HG02610 (cell line): ENCODE measurements at regions not wholly inside any gene's neighbourhood (a gene's known extent, or its start where the extent isn't known, plus 50 kb on each side); places are given as distances from the start of the nearest gene placed in this dataset.
"Not testable (repeated sequence)": the region's sequence is repeated elsewhere in the genome, so short reads cannot be mapped to it uniquely, and the experiment has no call there.

Source experiments
- ATAC-seq: cut with Tn5 transposase; IDR thresholded peaks from one replicate; pipeline ENCODE4 v1.9.1; 2021; ENCODE audit warnings: mild to moderate bottlenecking, moderate library complexity; ENCODE audit not compliant: unreplicated experiment

GRCh38 chr17:20935740-20936139 lies 107.1 kb downstream of the USP22 start:
- no peak for ATAC-seq

GRCh38 chr17:20938244-20938643 lies 104.6 kb downstream of the USP22 start:
- no peak for ATAC-seq

GRCh38 chr17:20938988-20939615 lies 103.7 kb downstream of the USP22 start:
- no peak for ATAC-seq

GRCh38 chr17:20941872-20942271 lies 100.9 kb downstream of the USP22 start:
- no peak for ATAC-seq

GRCh38 chr17:20944014-20944865 lies 98.6 kb downstream of the USP22 start:
- no peak for ATAC-seq

GRCh38 chr17:20947708-20948107 lies 95.1 kb downstream of the USP22 start:
- ATAC-seq: not testable (repeated sequence)

GRCh38 chr17:20948984-20949777 lies 93.6 kb downstream of the USP22 start:
- no peak for ATAC-seq
